Adipocyte (in vitro differentiated cells): ENCODE measurements at regions not wholly inside any gene's neighbourhood (a gene's known extent, or its start where the extent isn't known, plus 50 kb on each side); places are given as distances from the start of the nearest gene placed in this dataset.
A peak's percentile ranks its signal among the peaks of the same experiment; 100 is the strongest.

Source experiments
- DNase-seq: peaks from one replicate; pipeline ENCODE4 v3.0.0-alpha.2; 2015; ENCODE audit warnings: low read depth
- H3K27me3 ChIP-seq: replicated peaks from 2 replicates; pipeline ENCODE4 v1.7.0; 2013; ENCODE audit warnings: mild to moderate bottlenecking, low read length, moderate library complexity; ENCODE audit not compliant: control insufficient read depth, insufficient read depth
- H3K36me3 ChIP-seq: 2 replicates; pipeline ENCODE4 v1.7.0; 2013; ENCODE audit warnings: low read length, mild to moderate bottlenecking, moderate library complexity; ENCODE audit not compliant: control insufficient read depth, insufficient read depth, severe bottlenecking
- H3K4me1 ChIP-seq: 2 replicates; pipeline ENCODE4 v1.7.0; 2013; ENCODE audit warnings: mild to moderate bottlenecking, low read length, moderate library complexity; ENCODE audit not compliant: control insufficient read depth, insufficient read depth
- H3K4me3 ChIP-seq: 2 replicates; pipeline ENCODE4 v1.7.0; 2013; ENCODE audit warnings: mild to moderate bottlenecking, low read length, moderate library complexity
- H3K9ac ChIP-seq: 2 replicates; pipeline ENCODE4 v1.7.0; 2013; ENCODE audit warnings: mild to moderate bottlenecking, low read length, moderate library complexity
- H3K9me3 ChIP-seq: 2 replicates; pipeline ENCODE4 v1.7.0; 2013; ENCODE audit warnings: mild to moderate bottlenecking, low read length, moderate library complexity; ENCODE audit not compliant: control insufficient read depth

GRCh38 chr2:16816016-16816415, 150.4 kb upstream of the CYRIA start:
- Histone ChIP-seq H3K4me3 (no peak overlapping the region), H3K4me1 (no peaks in the 10 kb centered on the region), H3K36me3 (no peaks in the 10 kb centered on the region), H3K9ac (no peak overlapping the region), H3K9me3 (no peaks in the 10 kb centered on the region), H3K27me3 (peaks cover 3% of the 10 kb centered on the region)
- no peak for DNase-seq

- no peaks in the 10 kb centered on the region for H3K9me3 ChIP-seq
- H3K36me3 ChIP-seq = no peaks in the 10 kb centered on the region
- H3K9ac ChIP-seq = no peak overlapping the region
- no peak for DNase-seq
- H3K27me3 ChIP-seq = peaks cover 3% of the 10 kb centered on the region
- no peaks in the 10 kb centered on the region for H3K4me1 ChIP-seq
- H3K4me3 ChIP-seq = no peak overlapping the region
These were observed 148.0 kb upstream of the CYRIA start for GRCh38 chr2:16813593-16813992.

GRCh38 chr2:16798472-16798871, 132.8 kb upstream of the CYRIA start:
- H3K4me3 ChIP-seq = no peak overlapping the region
- H3K4me1 ChIP-seq = no peaks in the 10 kb centered on the region
- no peak for DNase-seq
- H3K9me3 ChIP-seq = no peaks in the 10 kb centered on the region
- H3K27me3 ChIP-seq = peaks cover 6% of the 10 kb centered on the region
- H3K36me3 ChIP-seq = no peaks in the 10 kb centered on the region
- H3K9ac ChIP-seq = no peak overlapping the region

GRCh38 chr2:16791496-16791895, 125.9 kb upstream of the CYRIA start:
- H3K4me1 ChIP-seq = no peaks in the 10 kb centered on the region
- H3K27me3 ChIP-seq = no peaks in the 10 kb centered on the region
- no peak for DNase-seq
- no peaks in the 10 kb centered on the region for H3K36me3 ChIP-seq
- H3K9me3 ChIP-seq = no peaks in the 10 kb centered on the region
- H3K9ac ChIP-seq = no peak overlapping the region
- no peak overlapping the region for H3K4me3 ChIP-seq

- Histone ChIP-seq H3K36me3 (no peaks in the 10 kb centered on the region), H3K4me3 (no peak overlapping the region)
- DNase-seq = no peak
These were observed 119.5 kb upstream of the CYRIA start for GRCh38 chr2:16785149-16785548.

GRCh38 chr2:16784652-16785051, 119.0 kb upstream of the CYRIA start:
- peaks cover 12% of the 10 kb centered on the region for H3K27me3 ChIP-seq
- no peak for DNase-seq
- H3K4me1 ChIP-seq = no peaks in the 10 kb centered on the region
- no peak overlapping the region for H3K9ac ChIP-seq
- H3K9me3 ChIP-seq = no peaks in the 10 kb centered on the region
- H3K36me3 ChIP-seq = no peaks in the 10 kb centered on the region
- H3K4me3 ChIP-seq = no peak overlapping the region

More at GRCh38 chr2:16785149-16785548, 119.5 kb upstream of the CYRIA start:
- Histone ChIP-seq H3K27me3 (peaks cover 12% of the 10 kb centered on the region), H3K4me1 (no peaks in the 10 kb centered on the region), H3K9me3 (no peaks in the 10 kb centered on the region), H3K9ac (no peak overlapping the region)

- Histone ChIP-seq H3K4me1 (peaks cover 13% of the 10 kb centered on the region), H3K9ac (no peak overlapping the region), H3K36me3 (no peaks in the 10 kb centered on the region), H3K9me3 (no peaks in the 10 kb centered on the region), H3K4me3 (no peak overlapping the region), H3K27me3 (peaks cover 7% of the 10 kb centered on the region)
- no peak for DNase-seq
These were observed 111.7 kb upstream of the CYRIA start for GRCh38 chr2:16777123-16777870.

- no peak for DNase-seq
These were observed 110.2 kb upstream of the CYRIA start for GRCh38 chr2:16775899-16776231.

GRCh38 chr2:16774980-16775898, 109.6 kb upstream of the CYRIA start:
- Histone ChIP-seq H3K4me1 (peaks cover 13% of the 10 kb centered on the region), H3K36me3 (no peaks in the 10 kb centered on the region), H3K9me3 (no peaks in the 10 kb centered on the region), H3K27me3 (peaks cover 11% of the 10 kb centered on the region), H3K4me3 (no peak overlapping the region), H3K9ac (no peak overlapping the region)
- DNase-seq = no peak

More at GRCh38 chr2:16775899-16776231, 110.2 kb upstream of the CYRIA start:
- Histone ChIP-seq H3K36me3 (no peaks in the 10 kb centered on the region), H3K9me3 (no peaks in the 10 kb centered on the region), H3K9ac (no peak overlapping the region), H3K4me3 (no peak overlapping the region), H3K27me3 (peaks cover 6% of the 10 kb centered on the region), H3K4me1 (peaks cover 13% of the 10 kb centered on the region)

GRCh38 chr2:16774091-16774490, 108.5 kb upstream of the CYRIA start:
- Histone ChIP-seq H3K9me3 (no peaks in the 10 kb centered on the region), H3K27me3 (peaks cover 22% of the 10 kb centered on the region), H3K4me3 (no peak overlapping the region), H3K4me1 (peaks cover 13% of the 10 kb centered on the region), H3K36me3 (no peaks in the 10 kb centered on the region), H3K9ac (no peak overlapping the region)
- DNase-seq = peak; percentile 15

- H3K9me3 ChIP-seq = no peaks in the 10 kb centered on the region
- H3K36me3 ChIP-seq = no peaks in the 10 kb centered on the region
- H3K4me1 ChIP-seq = peaks cover 13% of the 10 kb centered on the region
- DNase-seq = peak; percentile 82
- no peak overlapping the region for H3K4me3 ChIP-seq
- no peak overlapping the region for H3K9ac ChIP-seq
- peaks cover 24% of the 10 kb centered on the region for H3K27me3 ChIP-seq
These were observed 107.6 kb upstream of the CYRIA start for GRCh38 chr2:16773080-16773713.
